HepG2 (cell line): ENCODE measurements at regions not wholly inside any gene's neighbourhood (a gene's known extent, or its start where the extent isn't known, plus 50 kb on each side); places are given as distances from the start of the nearest gene placed in this dataset.

Experiments
- ATAC-seq: fragments of 200-7000 bp; cut with Tn5 transposase; 3 replicates; pipeline ENCODE4 v1.9.1; 2020; ENCODE audit warnings: mild to moderate bottlenecking, moderate library complexity
- BruUV-seq: library from RNA; stranded (reverse); fragments of 400-500 nt; replicated peaks from 2 replicates; lab custom pipeline; 2021; lab: Mats Ljungman, UMichigan
- CTCF ChIA-PET: fragments of 300-600 bp; formaldehyde crosslinking; extraction: SDS; loops from one replicate; lab custom pipeline; 2021; ENCODE audit warnings: low total read pairs, inconsistent platforms, low intra/inter-chr PET ratio; lab: Yijun Ruan, JAX
- POLR2A ChIA-PET: fragments of 350-600 bp; sonication (Branson Sonifier 250); formaldehyde crosslinking; loops from one replicate; lab custom pipeline; 2020; ENCODE audit warnings: antibody characterized with exemption, inconsistent platforms; lab: Yijun Ruan, JAX
- DNase-seq: peaks from one replicate; pipeline ENCODE4 v3.0.0-alpha.2; 2015; ENCODE audit warnings: low spot score
- FAIRE-seq: peaks from 3 replicates; lab custom pipeline; 2011; peaks lifted over from hg19 to GRCh38; lab: Jason Lieb, UNC
- H2AFZ ChIP-seq: one replicate; pipeline ENCODE4 v1.6.1; 2011; ENCODE audit warnings: low read length, inconsistent platforms
- H3K27ac ChIP-seq: fragments of 300-600 bp; 3 replicates; pipeline ENCODE4 v1.8.0; 2011; ENCODE audit warnings: mixed run types, mild to moderate bottlenecking, mixed read lengths, low read length, inconsistent platforms; ENCODE audit not compliant: insufficient read depth; ENCODE audit errors: extremely low read length
- H3K27me3 ChIP-seq, 2 experiments: fragments of 200-600 bp in 1 of 2; 2 replicates in 1 of 2; 3 replicates in 1 of 2; pipeline versions ENCODE4 v1.6.0 to v1.8.0; 2011; ENCODE audit warnings: low read length in 2 of 2, mild to moderate bottlenecking in 2 of 2, moderate library complexity in 2 of 2, inconsistent platforms in 1 of 2; ENCODE audit not compliant: insufficient read depth in 2 of 2, control insufficient read depth in 1 of 2
- H3K36me3 ChIP-seq, 2 experiments: fragments of 200-600 bp in 1 of 2; replicated peaks in 1 of 2; 2 replicates in 1 of 2; 3 replicates in 1 of 2; pipeline versions ENCODE4 v1.5.1 to v1.8.0; 2011; ENCODE audit warnings: low read length in 2 of 2, inconsistent platforms in 1 of 2; ENCODE audit not compliant: insufficient read depth in 2 of 2, control insufficient read depth in 1 of 2
- H3K4me1 ChIP-seq: 2 replicates; pipeline ENCODE4 v1.5.1; 2012; ENCODE audit warnings: low read length, inconsistent platforms; ENCODE audit not compliant: insufficient read depth
- H3K4me2 ChIP-seq: 2 replicates; pipeline ENCODE4 v1.6.0; 2011; ENCODE audit warnings: low read depth, low read length, inconsistent platforms
- H3K4me3 ChIP-seq, 3 experiments: fragments of 200-600 bp in 1 of 3; sonication (generic), shearing (Covaris generic) in 1 of 3; replicated peaks in 1 of 3; 2 replicates each; pipeline ENCODE4 v1.5.1; 2011 to 2016; ENCODE audit warnings: low read length in 3 of 3, inconsistent platforms in 2 of 3, low read depth in 2 of 3, mild to moderate bottlenecking in 2 of 3, control low read depth in 1 of 3, mixed read lengths in 1 of 3; ENCODE audit not compliant: insufficient read depth in 1 of 3
- H3K79me2 ChIP-seq: one replicate; pipeline ENCODE4 v1.6.1; 2011; ENCODE audit warnings: low read length, inconsistent platforms; ENCODE audit not compliant: insufficient read depth
- H3K9ac ChIP-seq: 2 replicates; pipeline ENCODE4 v1.6.0; 2011; ENCODE audit warnings: mild to moderate bottlenecking, low read depth, low read length, inconsistent platforms; ENCODE audit not compliant: insufficient read depth
- H3K9me3 ChIP-seq: 2 replicates; pipeline ENCODE4 v1.5.1; 2012; ENCODE audit warnings: mild to moderate bottlenecking, low read length
- H4K20me1 ChIP-seq: 2 replicates; pipeline ENCODE4 v1.6.0; 2011; ENCODE audit warnings: inconsistent platforms, mild to moderate bottlenecking, low read length, moderate library complexity; ENCODE audit not compliant: insufficient read depth
- CBX5 ChIP-seq: sonication (generic); formaldehyde crosslinking; IDR thresholded peaks from 2 replicates; pipeline ENCODE4 v1.4.0; 2020; ENCODE audit warnings: missing genetic modification reagents, borderline replicate concordance
- ERF ChIP-seq: IDR thresholded peaks from 2 replicates; pipeline ENCODE4 v1.6.1; 2018; ENCODE audit warnings: missing biosample characterization, missing genetic modification reagents
- GZF1 ChIP-seq: sonication (generic); formaldehyde crosslinking; IDR thresholded peaks from 2 replicates; pipeline ENCODE4 v1.5.1; 2020; ENCODE audit warnings: mild to moderate bottlenecking, missing genetic modification reagents
- MAZ ChIP-seq, 2 experiments: sonication (generic) in 1 of 2; formaldehyde crosslinking in 1 of 2; IDR thresholded peaks; 2 replicates each; pipeline versions ENCODE4 v1.5.0 to v1.6.1; 2012 to 2020; ENCODE audit warnings: low read depth in 2 of 2, mild to moderate bottlenecking in 2 of 2, borderline replicate concordance in 1 of 2, improper control_type of control experiment in 1 of 2, low read length in 1 of 2, missing genetic modification reagents in 1 of 2, moderate library complexity in 1 of 2
- MTA1 ChIP-seq: sonication (generic); formaldehyde crosslinking; IDR thresholded peaks from 2 replicates; pipeline ENCODE4 v1.4.0; 2020; ENCODE audit warnings: missing genetic modification reagents, mild to moderate bottlenecking, borderline replicate concordance
- NR2F1 ChIP-seq, 2 experiments: fragments of 450-650 bp in 1 of 2; formaldehyde crosslinking in 1 of 2; IDR thresholded peaks; 2 replicates each; pipeline versions ENCODE4 v1.5.0 to v1.6.1; 2016 to 2020; ENCODE audit warnings: mild to moderate bottlenecking in 1 of 2, missing compliant biosample characterization in 1 of 2, missing genetic modification reagents in 1 of 2, moderate library complexity in 1 of 2
- SOX5 ChIP-seq: IDR thresholded peaks from 2 replicates; pipeline ENCODE4 v1.6.1; 2016; ENCODE audit warnings: borderline replicate concordance
- SRSF4 ChIP-seq: fragments of 200-400 bp; formaldehyde crosslinking; IDR thresholded peaks from one replicate; pipeline ENCODE4 v1.6.1; 2018; ENCODE audit warnings: mild to moderate bottlenecking, low read depth, low read length, moderate library complexity; ENCODE audit not compliant: poor library complexity, severe bottlenecking
- THAP11 ChIP-seq: IDR thresholded peaks from 2 replicates; pipeline ENCODE4 v1.6.1; 2016; ENCODE audit warnings: missing biosample characterization, missing genetic modification reagents
- ZFX ChIP-seq: sonication (generic); formaldehyde crosslinking; IDR thresholded peaks from 2 replicates; pipeline ENCODE4 v1.4.0; 2020; ENCODE audit warnings: mild to moderate bottlenecking, low read depth, missing genetic modification reagents, moderate library complexity
- ZNF331 ChIP-seq: sonication (generic); formaldehyde crosslinking; IDR thresholded peaks from 2 replicates; pipeline ENCODE4 v1.4.0; 2020; ENCODE audit warnings: missing genetic modification reagents
- ZNF629 ChIP-seq: sonication (generic); formaldehyde crosslinking; conservative IDR thresholded peaks from 2 replicates; pipeline ENCODE4 v1.5.0; 2020; ENCODE audit warnings: missing genetic modification reagents
- ZNF644 ChIP-seq: IDR thresholded peaks from 2 replicates; pipeline ENCODE4 v1.6.1; 2016; ENCODE audit warnings: low read depth
- ZNF678 ChIP-seq: sonication (generic); formaldehyde crosslinking; IDR thresholded peaks from 2 replicates; pipeline ENCODE4 v1.4.0; 2020; ENCODE audit warnings: mild to moderate bottlenecking, missing genetic modification reagents
- ZNF7 ChIP-seq: IDR thresholded peaks from 2 replicates; pipeline ENCODE4 v1.6.1; 2016; ENCODE audit warnings: missing biosample characterization, missing genetic modification reagents
- ZNF816 ChIP-seq: sonication (generic); formaldehyde crosslinking; IDR thresholded peaks from 2 replicates; pipeline ENCODE4 v1.8.0; 2022; ENCODE audit warnings: missing genetic modification reagents, mild to moderate bottlenecking, borderline replicate concordance
- ZSCAN20 ChIP-seq: sonication (generic); formaldehyde crosslinking; IDR thresholded peaks from 2 replicates; pipeline ENCODE4 v1.4.0; 2020; ENCODE audit warnings: missing genetic modification reagents, mild to moderate bottlenecking, borderline replicate concordance
- WGBS: methylation state at CpG from one replicate; pipeline ENCODE4 v1.1.6; 2017; ENCODE audit warnings: low lambda C conversion rate; 5-methylcytosine and 5-hydroxymethylcytosine counted together
- in situ Hi-C: cut with HindIII; loops from 2 replicates; pipeline ENCODE4 v1.10.0; 2017; ENCODE audit warnings: low pct_unique_long_range_greater_than_20kb; ENCODE audit not compliant: extremely low pct_ligation_motif_present
- intact Hi-C: fragments of 100-400 bp; cut with micrococcal nuclease; formaldehyde crosslinking; loops from one replicate; pipeline ENCODE4 v1.10.0; 2022; ENCODE audit not compliant: unreplicated experiment
- TF ChIP-seq, protein P1 (sequence below): sonication (generic); formaldehyde crosslinking; IDR thresholded peaks from 2 replicates; pipeline ENCODE4 v1.9.0; 2021; ENCODE audit warnings: missing genetic modification reagents, borderline replicate concordance
- TF ChIP-seq, protein P2 (sequence below), 2 experiments: sonication (generic) in 1 of 2; formaldehyde crosslinking in 1 of 2; IDR thresholded peaks; 2 replicates each; pipeline versions ENCODE4 v1.5.1 to v1.6.1; 2011 to 2020; ENCODE audit warnings: borderline replicate concordance in 1 of 2, low read depth in 1 of 2, low read length in 1 of 2, mild to moderate bottlenecking in 1 of 2, missing genetic modification reagents in 1 of 2, moderate library complexity in 1 of 2

DNA sequence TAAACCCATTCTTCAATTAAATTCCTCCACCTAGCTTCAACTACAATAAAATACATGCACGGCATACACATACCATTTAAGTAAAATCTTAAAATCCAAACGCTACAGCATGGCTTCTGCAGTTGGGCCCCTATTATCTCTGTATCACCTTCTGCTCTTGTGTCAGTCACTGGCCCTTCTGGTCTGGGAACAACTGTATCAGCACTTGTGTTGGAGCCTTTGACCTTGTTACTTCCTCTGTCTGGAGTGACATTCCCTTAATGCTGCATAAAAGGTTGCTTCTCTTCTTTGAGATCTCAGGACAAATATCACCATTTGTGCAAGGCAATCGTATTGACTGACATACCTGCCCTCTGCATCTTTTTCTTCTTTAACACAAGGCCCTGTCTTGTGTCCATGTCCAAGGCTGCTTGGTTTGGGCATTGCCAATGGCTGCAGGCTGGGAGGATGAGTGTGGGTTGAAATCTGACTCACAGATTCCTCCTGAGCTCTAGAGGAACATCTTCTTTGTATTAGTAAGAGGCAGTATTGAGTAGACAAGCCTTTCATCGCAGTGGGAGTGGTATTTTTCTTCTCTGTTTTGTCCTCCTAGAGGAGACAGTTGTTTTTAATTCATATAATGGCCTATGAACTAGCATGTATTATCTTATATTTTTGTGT is 267.8 kb upstream of the TRIB2 start:
- CTCF ChIA-PET = no interaction called here
- Histone ChIP-seq H3K36me3 (no peaks in the 10 kb centered on the region), H3K79me2 (no peaks in the 10 kb centered on the region), H3K27me3 (no peaks in the 10 kb centered on the region), H3K4me3 (no peak overlapping the region), H3K4me1 (no peaks in the 10 kb centered on the region), H3K9me3 (no peaks in the 10 kb centered on the region)
- in situ Hi-C loops = no loop called here
- FAIRE-seq = no peak
- POLR2A ChIA-PET = no interaction called here
- BruUV-seq = no TSS peak
- TF ChIP-seq ZSCAN20 (CRISPR knock-in tag) (no peak), SRSF4 (no peak), ZNF331 (CRISPR knock-in tag) (no peak), ERF (CRISPR knock-in tag) (no peak), ZNF7 (CRISPR knock-in tag) (no peak), CBX5 (CRISPR knock-in tag) (no peak), ZNF629 (CRISPR knock-in tag) (no peak), THAP11 (CRISPR knock-in tag) (no peak), ZNF678 (no peak), ZFX (no peak), ZNF816 (no peak), GZF1 (CRISPR knock-in tag) (no peak), NR2F1 (CRISPR knock-in tag; IDR thresholded peaks at IDR 0.05) (no peak), MTA1 (CRISPR knock-in tag) (no peak), SOX5 (CRISPR knock-in tag) (no peak), MAZ (IDR thresholded peaks at IDR 0.05; ENCODE audit: borderline replicate concordance, low read depth, low read length) (no peak), MAZ (CRISPR knock-in tag; IDR thresholded peaks at IDR 0.05; ENCODE audit: low read depth) (no peak), ZNF644 (CRISPR knock-in tag) (no peak)
- TF ChIP-seq, protein P1, sequence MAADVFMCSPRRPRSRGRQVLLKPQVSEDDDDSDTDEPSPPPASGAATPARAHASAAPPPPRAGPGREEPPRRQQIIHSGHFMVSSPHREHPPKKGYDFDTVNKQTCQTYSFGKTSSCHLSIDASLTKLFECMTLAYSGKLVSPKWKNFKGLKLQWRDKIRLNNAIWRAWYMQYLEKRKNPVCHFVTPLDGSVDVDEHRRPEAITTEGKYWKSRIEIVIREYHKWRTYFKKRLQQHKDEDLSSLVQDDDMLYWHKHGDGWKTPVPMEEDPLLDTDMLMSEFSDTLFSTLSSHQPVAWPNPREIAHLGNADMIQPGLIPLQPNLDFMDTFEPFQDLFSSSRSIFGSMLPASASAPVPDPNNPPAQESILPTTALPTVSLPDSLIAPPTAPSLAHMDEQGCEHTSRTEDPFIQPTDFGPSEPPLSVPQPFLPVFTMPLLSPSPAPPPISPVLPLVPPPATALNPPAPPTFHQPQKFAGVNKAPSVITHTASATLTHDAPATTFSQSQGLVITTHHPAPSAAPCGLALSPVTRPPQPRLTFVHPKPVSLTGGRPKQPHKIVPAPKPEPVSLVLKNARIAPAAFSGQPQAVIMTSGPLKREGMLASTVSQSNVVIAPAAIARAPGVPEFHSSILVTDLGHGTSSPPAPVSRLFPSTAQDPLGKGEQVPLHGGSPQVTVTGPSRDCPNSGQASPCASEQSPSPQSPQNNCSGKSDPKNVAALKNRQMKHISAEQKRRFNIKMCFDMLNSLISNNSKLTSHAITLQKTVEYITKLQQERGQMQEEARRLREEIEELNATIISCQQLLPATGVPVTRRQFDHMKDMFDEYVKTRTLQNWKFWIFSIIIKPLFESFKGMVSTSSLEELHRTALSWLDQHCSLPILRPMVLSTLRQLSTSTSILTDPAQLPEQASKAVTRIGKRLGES (CRISPR knock-in tag) = no peak
- TF ChIP-seq, protein P2, sequence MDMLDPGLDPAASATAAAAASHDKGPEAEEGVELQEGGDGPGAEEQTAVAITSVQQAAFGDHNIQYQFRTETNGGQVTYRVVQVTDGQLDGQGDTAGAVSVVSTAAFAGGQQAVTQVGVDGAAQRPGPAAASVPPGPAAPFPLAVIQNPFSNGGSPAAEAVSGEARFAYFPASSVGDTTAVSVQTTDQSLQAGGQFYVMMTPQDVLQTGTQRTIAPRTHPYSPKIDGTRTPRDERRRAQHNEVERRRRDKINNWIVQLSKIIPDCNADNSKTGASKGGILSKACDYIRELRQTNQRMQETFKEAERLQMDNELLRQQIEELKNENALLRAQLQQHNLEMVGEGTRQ (IDR thresholded peaks at IDR 0.05; ENCODE audit: low read depth, low read length) = no peak
- TF ChIP-seq, protein P2 (CRISPR knock-in tag; IDR thresholded peaks at IDR 0.05; ENCODE audit: borderline replicate concordance) = no peak
- TF ChIP-seq, all 625 proteins: peak for 0
- Histone ChIP-seq H3K27ac (no peak overlapping the region), H2AFZ (no peak overlapping the region), H3K9ac (no peak overlapping the region), H4K20me1 (no peaks in the 10 kb centered on the region), H3K4me2 (no peak overlapping the region)
- intact Hi-C loops = no loop called here
- 8% methylated on average over 4 of the region's 4 CpGs for WGBS
- DNase-seq (no peak), ATAC-seq (no peak)
